DMS 273 (cell line): ENCODE measurements at regions not wholly inside any gene's neighbourhood (a gene's known extent, or its start where the extent isn't known, plus 50 kb on each side); places are given as distances from the start of the nearest gene placed in this dataset.
A peak's percentile ranks its signal among the peaks of the same experiment; 100 is the strongest.
"Not testable (repeated sequence)": the region's sequence is repeated elsewhere in the genome, so short reads cannot be mapped to it uniquely, and the experiment has no call there.

Source experiments
- DNase-seq: peaks from one replicate; lab custom pipeline; 2025; ENCODE audit not compliant: unreplicated experiment; lab: John Stamatoyannopoulos, UW

GRCh38 chrX:150051096-150051495, 112.8 kb upstream of the EOLA2 start:
- no peak for DNase-seq

GRCh38 chrX:150052226-150052625, 113.9 kb upstream of the EOLA2 start:
- no peak for DNase-seq

GRCh38 chrX:150058728-150059127, 120.4 kb upstream of the EOLA2 start:
- no peak for DNase-seq

- DNase-seq, result no peak
Observed at GRCh38 chrX:150060406-150060805, 122.1 kb upstream of the EOLA2 start.

GRCh38 chrX:150062292-150063137, 124.2 kb upstream of the EOLA2 start:
- DNase-seq, result peak; percentile 26

- DNase-seq, result no peak
Observed at GRCh38 chrX:150063138-150063518, 124.8 kb upstream of the EOLA2 start.

- DNase-seq, result no peak
Observed at GRCh38 chrX:150063674-150064073, 125.4 kb upstream of the EOLA2 start.

GRCh38 chrX:150074175-150074574, 135.9 kb upstream of the EOLA2 start:
- DNase-seq, result no peak

- no peak for DNase-seq
Observed at GRCh38 chrX:150080497-150080896, 142.2 kb upstream of the EOLA2 start.

GRCh38 chrX:150081076-150081475, 142.8 kb upstream of the EOLA2 start:
- no peak for DNase-seq

GRCh38 chrX:150084496-150085229, 146.4 kb upstream of the EOLA2 start:
- no peak for DNase-seq

GRCh38 chrX:150085881-150086280, 147.6 kb upstream of the EOLA2 start:
- DNase-seq, result no peak

- DNase-seq, result no peak
Observed at GRCh38 chrX:150086371-150086770, 148.1 kb upstream of the EOLA2 start.

- DNase-seq, result no peak
Observed at GRCh38 chrX:150087612-150088011, 149.3 kb upstream of the EOLA2 start.

- DNase-seq, result no peak
Observed at GRCh38 chrX:150088042-150088441, 149.8 kb upstream of the EOLA2 start.

GRCh38 chrX:150088766-150089518, 150.7 kb upstream of the EOLA2 start:
- no peak for DNase-seq

- not testable (repeated sequence) for DNase-seq
Observed at GRCh38 chrX:150091300-150091699, 153.0 kb upstream of the EOLA2 start.

- DNase-seq, result no peak
Observed at GRCh38 chrX:150092549-150092948, 154.3 kb upstream of the EOLA2 start.

- DNase-seq, result no peak
Observed at GRCh38 chrX:150094375-150094774, 156.1 kb upstream of the EOLA2 start.

- DNase-seq, result no peak
Observed at GRCh38 chrX:150094996-150095395, 156.7 kb upstream of the EOLA2 start.

GRCh38 chrX:150099316-150099715, 161.0 kb upstream of the EOLA2 start:
- no peak for DNase-seq

GRCh38 chrX:150100261-150100660, 162.0 kb upstream of the EOLA2 start:
- no peak for DNase-seq
